Neural cell (in vitro differentiated cells): ENCODE measurements at regions not wholly inside any gene's neighbourhood (a gene's known extent, or its start where the extent isn't known, plus 50 kb on each side); places are given as distances from the start of the nearest gene placed in this dataset.

Source experiments
- H2AFZ ChIP-seq: fragments of 200-600, 300-800 bp; sonication (generic), shearing (Covaris generic); 2 replicates; pipeline ENCODE4 v1.6.0; 2014; ENCODE audit warnings: low read depth, mild to moderate bottlenecking, antibody characterized with exemption, low read length, moderate library complexity
- H3F3A ChIP-seq: fragments of 200-600 bp; shearing (Covaris generic); 2 replicates; pipeline ENCODE4 v1.6.1; 2016; ENCODE audit warnings: mild to moderate bottlenecking, moderate library complexity, mixed read lengths, antibody characterized with exemption, low read length; ENCODE audit not compliant: insufficient read depth, poor library complexity, severe bottlenecking
- H3K27ac ChIP-seq: fragments of 200-600, 300-800 bp; sonication (generic), shearing (Covaris generic); 2 replicates; pipeline ENCODE4 v1.5.1; 2014; ENCODE audit warnings: mild to moderate bottlenecking, low read length, moderate library complexity
- H3K27me3 ChIP-seq: fragments of 300-800, 200-600 bp; sonication (generic), shearing (Covaris generic); 2 replicates; pipeline ENCODE4 v1.6.0; 2014; ENCODE audit warnings: mild to moderate bottlenecking, low read depth, low read length, moderate library complexity; ENCODE audit not compliant: insufficient read depth
- H3K36me3 ChIP-seq: fragments of 300-800, 200-600 bp; sonication (generic), shearing (Covaris generic); 2 replicates; pipeline ENCODE4 v1.5.1; 2014; ENCODE audit warnings: mild to moderate bottlenecking, antibody characterized with exemption, low read length, moderate library complexity; ENCODE audit not compliant: insufficient read depth
- H3K4me2 ChIP-seq: fragments of 300-800, 200-600 bp; sonication (generic), shearing (Covaris generic); 2 replicates; pipeline ENCODE4 v1.6.0; 2014; ENCODE audit warnings: mild to moderate bottlenecking, low read length
- H3K4me3 ChIP-seq: fragments of 300-800, 200-600 bp; sonication (generic), shearing (Covaris generic); 2 replicates; pipeline ENCODE4 v1.5.1; 2014; ENCODE audit warnings: mild to moderate bottlenecking, low read length, moderate library complexity
- H3K79me2 ChIP-seq: fragments of 200-600 bp; shearing (Covaris generic); replicated peaks from 2 replicates; pipeline ENCODE4 v1.6.0; 2014; ENCODE audit warnings: mild to moderate bottlenecking, low read length, moderate library complexity; ENCODE audit not compliant: insufficient read depth
- H3K9ac ChIP-seq: fragments of 300-800, 200-600 bp; sonication (generic), shearing (Covaris generic); 2 replicates; pipeline ENCODE4 v1.6.1; 2016; ENCODE audit warnings: mild to moderate bottlenecking, low read length, mixed read lengths
- H3K9me2 ChIP-seq: fragments of 200-600 bp; shearing (Covaris generic); 2 replicates; pipeline ENCODE4 v1.6.1; 2016; ENCODE audit warnings: mild to moderate bottlenecking, low read length, mixed read lengths; ENCODE audit not compliant: insufficient read depth
- H3K9me3 ChIP-seq: fragments of 200-600, 300-800 bp; sonication (generic), shearing (Covaris generic); 2 replicates; pipeline ENCODE4 v1.6.1; 2016; ENCODE audit warnings: mild to moderate bottlenecking, mixed run types, low read length, moderate library complexity, mixed read lengths
- H4K20me1 ChIP-seq: fragments of 200-600 bp; shearing (Covaris generic); 2 replicates; pipeline ENCODE4 v1.6.1; 2016; ENCODE audit warnings: mild to moderate bottlenecking, mixed run types; ENCODE audit not compliant: insufficient read depth
- CTCF ChIP-seq: fragments of 450-650 bp; IDR thresholded peaks from 2 replicates; pipeline ENCODE4 v1.5.1; 2014; ENCODE audit warnings: antibody characterized with exemption, mild to moderate bottlenecking, moderate library complexity; ENCODE audit not compliant: poor library complexity, severe bottlenecking
- EP300 ChIP-seq: fragments of 450-650 bp; conservative IDR thresholded peaks from 2 replicates; pipeline ENCODE4 v1.6.1; 2014; ENCODE audit warnings: antibody characterized with exemption, mild to moderate bottlenecking, moderate library complexity; ENCODE audit not compliant: poor library complexity, severe bottlenecking
- EZH2 ChIP-seq: fragments of 200-600, 300-800 bp; shearing (Covaris generic), sonication (generic); IDR thresholded peaks from 2 replicates; pipeline ENCODE4 v1.6.1; 2014; ENCODE audit warnings: antibody characterized with exemption, low read length, borderline replicate concordance, mild to moderate bottlenecking; ENCODE audit not compliant: insufficient read depth, poor library complexity, severe bottlenecking
- MXI1 ChIP-seq: fragments of 450-650 bp; conservative IDR thresholded peaks from 2 replicates; pipeline ENCODE4 v1.6.1; 2014; ENCODE audit warnings: antibody characterized with exemption, mild to moderate bottlenecking; ENCODE audit not compliant: poor library complexity, severe bottlenecking
- POLR2AphosphoS5 ChIP-seq: IDR thresholded peaks from 2 replicates; pipeline ENCODE4 v1.6.1; 2012
- RAD21 ChIP-seq: fragments of 450-650 bp; conservative IDR thresholded peaks from 2 replicates; pipeline ENCODE4 v1.6.1; 2014; ENCODE audit warnings: antibody characterized with exemption, mild to moderate bottlenecking, moderate library complexity
- REST ChIP-seq: IDR thresholded peaks from 2 replicates; pipeline ENCODE4 v1.6.1; 2012; ENCODE audit warnings: borderline replicate concordance
- SMC3 ChIP-seq: fragments of 450-650 bp; conservative IDR thresholded peaks from 2 replicates; pipeline ENCODE4 v1.6.1; 2014; ENCODE audit warnings: antibody characterized with exemption, mild to moderate bottlenecking, moderate library complexity; ENCODE audit not compliant: poor library complexity
- TAF1 ChIP-seq: IDR thresholded peaks from 2 replicates; pipeline ENCODE4 v1.6.1; 2012; ENCODE audit warnings: low read depth

DNA sequence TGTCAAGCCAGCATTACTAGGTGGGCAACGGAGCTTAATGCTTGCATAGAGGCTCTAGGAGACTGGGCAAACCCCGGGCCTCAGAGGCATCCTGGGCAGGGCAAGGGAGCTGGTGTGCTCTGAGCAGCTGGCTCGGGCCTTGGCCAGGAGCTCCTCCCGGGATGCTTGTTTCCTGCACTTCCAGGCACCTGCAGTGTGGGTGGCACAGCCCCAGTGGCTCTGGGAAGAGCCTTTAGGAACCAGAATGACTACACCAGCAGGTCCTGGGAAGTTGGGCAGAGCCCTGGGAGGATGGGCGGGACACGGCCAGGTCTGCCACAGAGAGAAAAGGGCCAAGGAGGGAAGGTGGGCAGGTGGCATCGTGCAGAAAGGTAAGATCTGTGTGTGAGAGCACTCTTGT lies 80.4 kb upstream of the CD93 start:
- Histone ChIP-seq H3K4me3 (no peak overlapping the region), H3F3A (no peaks in the 10 kb centered on the region), H3K27ac (no peak overlapping the region), H3K79me2 (no peaks in the 10 kb centered on the region), H3K27me3 (no peaks in the 10 kb centered on the region), H3K9me3 (no peaks in the 10 kb centered on the region), H2AFZ (no peak overlapping the region), H3K36me3 (no peaks in the 10 kb centered on the region), H4K20me1 (no peaks in the 10 kb centered on the region), H3K9me2 (no peaks in the 10 kb centered on the region), H3K4me2 (no peak overlapping the region), H3K9ac (no peak overlapping the region)
- TF ChIP-seq EZH2 (no peak), EP300 (no peak), POLR2AphosphoS5 (no peak), REST (no peak), MXI1 (no peak), CTCF (no peak), RAD21 (no peak), SMC3 (no peak), TAF1 (no peak)

DNA sequence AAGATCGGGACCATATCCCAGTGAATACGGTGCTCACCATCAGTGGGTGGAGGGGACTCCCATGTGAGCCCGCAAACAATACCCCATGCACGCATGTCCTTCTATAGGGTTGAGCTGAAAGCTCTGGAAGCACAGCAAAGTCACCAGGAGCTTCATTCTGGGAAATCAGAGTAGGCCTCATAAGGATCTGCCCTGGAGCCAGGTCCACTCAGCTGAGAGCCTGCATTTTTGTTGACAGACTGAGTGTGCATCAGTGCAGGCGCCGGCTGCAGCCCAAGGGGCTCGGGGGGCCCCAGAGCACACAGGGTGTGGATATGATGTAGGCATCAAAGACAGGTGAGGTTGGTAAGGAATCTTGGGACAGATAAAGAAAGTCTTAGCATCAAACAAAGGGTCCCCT lies 79.8 kb upstream of the CD93 start:
- H2AFZ ChIP-seq, result no peak overlapping the region
- H3F3A ChIP-seq, result no peaks in the 10 kb centered on the region
- no peak overlapping the region for H3K9ac ChIP-seq
- H3K79me2 ChIP-seq, result no peaks in the 10 kb centered on the region
- H3K9me2 ChIP-seq, result no peaks in the 10 kb centered on the region
- H4K20me1 ChIP-seq, result no peaks in the 10 kb centered on the region
- no peak overlapping the region for H3K4me3 ChIP-seq
- no peaks in the 10 kb centered on the region for H3K9me3 ChIP-seq
- no peak overlapping the region for H3K27ac ChIP-seq
- H3K36me3 ChIP-seq, result no peaks in the 10 kb centered on the region
- no peaks in the 10 kb centered on the region for H3K27me3 ChIP-seq
- no peak overlapping the region for H3K4me2 ChIP-seq
- TF ChIP-seq RAD21 (no peak), SMC3 (no peak), POLR2AphosphoS5 (no peak), REST (no peak), CTCF (no peak), MXI1 (no peak), EP300 (no peak), TAF1 (no peak), EZH2 (no peak)
